Fibroblast of the aortic adventitia (primary cell): ENCODE measurements at regions not wholly inside any gene's neighbourhood (a gene's known extent, or its start where the extent isn't known, plus 50 kb on each side); places are given as distances from the start of the nearest gene placed in this dataset.

Source experiments
- DNase-seq: peaks from one replicate; pipeline ENCODE4 v3.0.0-alpha.2; 2010; ENCODE audit warnings: low read depth
- H3K4me3 ChIP-seq: 2 replicates; pipeline ENCODE4 v1.5.1; 2011; ENCODE audit warnings: low read depth, mild to moderate bottlenecking, control low read depth, low read length, moderate library complexity
- TF ChIP-seq, protein P1 (sequence below): IDR thresholded peaks from 2 replicates; pipeline ENCODE4 v1.5.1; 2011; ENCODE audit warnings: mild to moderate bottlenecking, low read length, control low read depth, inconsistent platforms; ENCODE audit not compliant: insufficient read depth

DNA sequence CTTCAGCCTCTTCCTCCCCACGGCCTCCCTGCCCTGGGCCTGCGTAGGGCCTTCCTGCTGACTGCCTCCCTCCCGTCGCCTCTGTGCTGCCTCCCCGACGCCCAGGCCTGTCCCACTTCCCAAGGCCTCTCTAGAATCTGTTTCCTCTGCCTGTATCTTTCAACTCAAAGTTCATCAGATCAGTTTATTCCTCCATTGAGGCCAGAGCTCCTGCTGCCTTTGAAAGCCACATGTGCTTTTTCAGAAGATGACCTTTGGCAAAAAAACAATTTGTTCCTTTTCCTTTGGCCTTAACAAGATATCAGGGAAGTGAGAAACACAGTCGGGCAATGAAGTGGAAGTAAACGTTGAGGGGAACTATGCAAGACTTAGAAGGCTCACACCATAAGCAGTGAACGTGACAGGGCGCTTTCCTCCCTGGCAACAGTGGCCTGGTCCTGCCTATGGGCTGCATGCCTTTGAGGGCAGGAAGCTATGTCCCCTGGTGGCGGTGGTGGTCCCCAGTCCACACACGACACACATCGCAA, 85.9 kb downstream of the PSMG1 start:
- no peak for DNase-seq
- TF ChIP-seq, protein P1, sequence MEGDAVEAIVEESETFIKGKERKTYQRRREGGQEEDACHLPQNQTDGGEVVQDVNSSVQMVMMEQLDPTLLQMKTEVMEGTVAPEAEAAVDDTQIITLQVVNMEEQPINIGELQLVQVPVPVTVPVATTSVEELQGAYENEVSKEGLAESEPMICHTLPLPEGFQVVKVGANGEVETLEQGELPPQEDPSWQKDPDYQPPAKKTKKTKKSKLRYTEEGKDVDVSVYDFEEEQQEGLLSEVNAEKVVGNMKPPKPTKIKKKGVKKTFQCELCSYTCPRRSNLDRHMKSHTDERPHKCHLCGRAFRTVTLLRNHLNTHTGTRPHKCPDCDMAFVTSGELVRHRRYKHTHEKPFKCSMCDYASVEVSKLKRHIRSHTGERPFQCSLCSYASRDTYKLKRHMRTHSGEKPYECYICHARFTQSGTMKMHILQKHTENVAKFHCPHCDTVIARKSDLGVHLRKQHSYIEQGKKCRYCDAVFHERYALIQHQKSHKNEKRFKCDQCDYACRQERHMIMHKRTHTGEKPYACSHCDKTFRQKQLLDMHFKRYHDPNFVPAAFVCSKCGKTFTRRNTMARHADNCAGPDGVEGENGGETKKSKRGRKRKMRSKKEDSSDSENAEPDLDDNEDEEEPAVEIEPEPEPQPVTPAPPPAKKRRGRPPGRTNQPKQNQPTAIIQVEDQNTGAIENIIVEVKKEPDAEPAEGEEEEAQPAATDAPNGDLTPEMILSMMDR, result no peak
- no peak overlapping the region for H3K4me3 ChIP-seq

- TF ChIP-seq, protein P1, result no peak
- no peak overlapping the region for H3K4me3 ChIP-seq
- no peak for DNase-seq
Observed at GRCh38 chr21:39096754-39097153, 86.5 kb downstream of the PSMG1 start.

DNA sequence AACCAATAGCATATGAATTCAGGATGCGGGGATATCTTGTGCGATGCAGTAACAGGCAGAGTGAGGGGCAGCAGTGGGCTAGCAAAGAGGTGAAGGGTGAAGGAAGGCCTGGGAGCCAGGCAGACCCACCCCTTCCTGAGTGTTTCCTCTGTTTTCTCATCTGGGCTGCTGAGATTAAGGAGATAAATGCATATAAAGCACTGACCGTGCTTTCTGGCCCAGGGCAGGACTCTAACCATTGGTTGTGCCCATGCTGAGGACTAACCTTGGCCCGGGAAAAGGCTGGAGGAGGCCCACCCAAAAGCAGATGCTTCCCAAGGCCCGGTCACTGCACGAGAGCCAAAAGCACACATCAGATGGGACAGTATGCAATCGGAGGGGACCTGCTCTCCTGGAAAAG, 87.6 kb downstream of the PSMG1 start:
- TF ChIP-seq, protein P1, result no peak
- no peak for DNase-seq
- no peak overlapping the region for H3K4me3 ChIP-seq

DNA sequence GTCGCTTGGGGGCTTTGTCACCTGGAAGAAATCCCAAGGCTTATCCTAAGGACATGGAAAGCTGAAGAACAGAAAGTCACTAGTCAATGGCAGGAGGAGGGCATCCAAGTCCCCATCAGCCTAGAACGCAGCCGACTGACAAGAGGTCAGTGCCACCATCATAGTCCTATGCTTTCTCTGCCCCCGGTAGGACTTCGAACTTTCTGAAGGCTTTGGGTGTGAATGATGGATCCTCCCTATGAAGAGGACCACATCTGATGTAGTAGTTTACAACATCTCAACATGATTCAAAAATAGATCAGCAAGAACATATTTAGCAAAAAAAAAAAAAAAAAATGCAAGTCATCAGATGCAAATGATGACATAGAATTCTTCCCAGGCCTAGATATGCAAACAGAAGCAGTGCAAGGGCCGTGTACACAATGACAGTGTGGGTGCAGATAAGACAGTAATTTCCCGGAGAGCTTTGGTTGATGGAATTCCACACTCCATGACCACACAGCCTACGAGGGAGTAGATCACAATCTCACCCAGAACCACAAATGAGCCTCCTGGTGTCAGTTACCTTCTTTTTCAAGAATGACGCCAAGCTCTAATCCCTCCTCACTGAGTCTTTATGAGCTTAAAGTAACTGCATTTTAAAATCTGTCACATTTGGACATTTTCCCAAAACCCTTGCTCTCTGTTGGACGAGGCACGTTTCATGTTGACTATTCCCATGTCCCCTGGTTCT, 88.2 kb downstream of the PSMG1 start:
- TF ChIP-seq, protein P1, result no peak
- peak; percentile 73 for DNase-seq
- H3K4me3 ChIP-seq, result no peak overlapping the region

GRCh38 chr21:39094087-39094780, 89.0 kb downstream of the PSMG1 start:
- TF ChIP-seq, protein P1, result no peak
- no peak for DNase-seq
- no peak overlapping the region for H3K4me3 ChIP-seq

DNA sequence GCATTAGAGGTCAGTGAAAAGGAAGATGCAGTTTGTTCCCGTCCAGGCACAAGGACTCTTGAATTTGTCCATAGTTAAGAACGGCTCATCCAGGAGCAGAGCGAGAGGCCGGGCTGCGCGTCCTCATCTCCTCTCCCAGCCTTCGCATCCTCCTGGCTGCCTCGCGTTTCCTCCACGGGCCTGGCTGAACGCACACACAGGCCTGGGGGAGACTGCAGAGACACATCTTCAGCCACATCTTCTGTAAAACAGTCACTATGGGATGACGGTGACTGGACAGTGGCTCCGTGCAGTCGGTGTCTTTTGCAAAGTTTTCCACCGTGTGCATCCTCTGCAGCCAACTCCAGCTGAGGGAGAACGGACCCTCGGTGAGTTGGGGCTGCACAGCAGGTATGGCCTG, 89.7 kb downstream of the PSMG1 start:
- TF ChIP-seq, protein P1, result no peak
- DNase-seq, result no peak
- H3K4me3 ChIP-seq, result no peak overlapping the region
